Ishikawa (cell line): ENCODE measurements at regions not wholly inside any gene's neighbourhood (a gene's known extent, or its start where the extent isn't known, plus 50 kb on each side); places are given as distances from the start of the nearest gene placed in this dataset.

ENCODE experiments used
- CREB1 ChIP-seq: IDR thresholded peaks from 2 replicates; pipeline ENCODE4 v1.6.1; 2012; ENCODE audit warnings: low read depth
- EGR1 ChIP-seq: IDR thresholded peaks from 2 replicates; pipeline ENCODE4 v1.6.1; 2012
- EP300 ChIP-seq: IDR thresholded peaks from 2 replicates; pipeline ENCODE4 v1.6.1; 2012; ENCODE audit warnings: borderline replicate concordance
- FOXM1 ChIP-seq: IDR thresholded peaks from 2 replicates; pipeline ENCODE4 v1.6.1; 2012; ENCODE audit warnings: low read depth, borderline replicate concordance
- MAX ChIP-seq: IDR thresholded peaks from 2 replicates; pipeline ENCODE4 v1.6.1; 2012
- NFIC ChIP-seq: IDR thresholded peaks from 2 replicates; pipeline ENCODE4 v1.6.1; 2012
- RAD21 ChIP-seq: IDR thresholded peaks from 2 replicates; pipeline ENCODE4 v1.6.1; 2012; ENCODE audit warnings: low read depth
- REST ChIP-seq: IDR thresholded peaks from 2 replicates; pipeline ENCODE4 v1.6.1; 2012; ENCODE audit warnings: low read depth, mild to moderate bottlenecking
- TAF1 ChIP-seq: IDR thresholded peaks from 2 replicates; pipeline ENCODE4 v1.6.1; 2012; ENCODE audit warnings: low read depth, mild to moderate bottlenecking
- TCF12 ChIP-seq: IDR thresholded peaks from 2 replicates; pipeline ENCODE4 v1.6.1; 2012; ENCODE audit warnings: low read depth
- TEAD4 ChIP-seq: IDR thresholded peaks from 2 replicates; pipeline ENCODE4 v1.6.1; 2012
- USF1 ChIP-seq: IDR thresholded peaks from 2 replicates; pipeline ENCODE4 v1.6.1; 2012
- YY1 ChIP-seq: IDR thresholded peaks from 2 replicates; pipeline ENCODE4 v1.6.1; 2012; ENCODE audit warnings: low read depth
- ZBTB7A ChIP-seq: IDR thresholded peaks from 2 replicates; pipeline ENCODE4 v1.6.1; 2012; ENCODE audit warnings: low read depth

GRCh38 chr12:9344541-9344940, 136.3 kb upstream of the PZP start:
- no peak for TF ChIP-seq ZBTB7A
- TF ChIP-seq CREB1: no peak
- no peak for TF ChIP-seq TAF1
- no peak for TF ChIP-seq RAD21

- TF ChIP-seq MAX (no peak), REST (no peak), TAF1 (no peak), RAD21 (no peak), NFIC (no peak), YY1 (no peak), CREB1 (no peak)
Observed at GRCh38 chr12:9343731-9344130, 135.5 kb upstream of the PZP start.

- TF ChIP-seq EGR1 (no peak), TEAD4 (no peak), USF1 (no peak), TAF1 (no peak), MAX (no peak), FOXM1 (no peak), TCF12 (no peak)
Observed at GRCh38 chr12:9342614-9343353, 134.6 kb upstream of the PZP start.

- TF ChIP-seq USF1 (no peak), RAD21 (no peak), TEAD4 (no peak), FOXM1 (no peak), NFIC (no peak), EGR1 (no peak), EP300 (no peak), ZBTB7A (no peak), CREB1 (no peak), TAF1 (no peak), REST (no peak), YY1 (no peak)
Observed at GRCh38 chr12:9341260-9341585, 133.0 kb upstream of the PZP start.

- TF ChIP-seq NFIC: no peak
Observed at GRCh38 chr12:9340422-9341259, 132.4 kb upstream of the PZP start.

- TF ChIP-seq TCF12: no peak
Observed at GRCh38 chr12:9337656-9338055, 129.5 kb upstream of the PZP start.

GRCh38 chr12:9335867-9336266, 127.7 kb upstream of the PZP start:
- no peak for TF ChIP-seq EGR1
